ENCODE measurements at regions not wholly inside any gene's neighbourhood (a gene's known extent, or its start where the extent isn't known, plus 50 kb on each side); places are given as distances from the start of the nearest gene placed in this dataset.

DNA sequence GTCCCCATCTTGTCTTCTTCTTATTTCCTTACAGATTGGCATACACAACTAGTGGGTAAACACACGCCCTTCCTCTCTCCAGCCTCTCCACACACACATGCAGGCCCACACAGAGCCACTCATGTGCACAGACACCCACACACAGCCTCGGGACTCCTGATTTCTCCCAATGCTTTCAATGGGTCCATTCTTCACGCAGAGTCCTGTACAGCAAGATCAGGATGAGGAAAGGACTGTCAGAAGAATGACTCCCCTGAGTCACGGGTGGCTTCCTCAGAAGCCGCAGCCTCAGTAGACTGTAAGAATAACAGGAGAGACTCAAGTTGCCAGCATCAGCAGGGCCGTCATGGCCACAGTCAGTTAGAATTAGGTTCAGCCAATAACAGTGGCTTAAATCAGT, 109.1 kb upstream of the GLI2 start:
- TF ChIP-seq, protein P1, sequence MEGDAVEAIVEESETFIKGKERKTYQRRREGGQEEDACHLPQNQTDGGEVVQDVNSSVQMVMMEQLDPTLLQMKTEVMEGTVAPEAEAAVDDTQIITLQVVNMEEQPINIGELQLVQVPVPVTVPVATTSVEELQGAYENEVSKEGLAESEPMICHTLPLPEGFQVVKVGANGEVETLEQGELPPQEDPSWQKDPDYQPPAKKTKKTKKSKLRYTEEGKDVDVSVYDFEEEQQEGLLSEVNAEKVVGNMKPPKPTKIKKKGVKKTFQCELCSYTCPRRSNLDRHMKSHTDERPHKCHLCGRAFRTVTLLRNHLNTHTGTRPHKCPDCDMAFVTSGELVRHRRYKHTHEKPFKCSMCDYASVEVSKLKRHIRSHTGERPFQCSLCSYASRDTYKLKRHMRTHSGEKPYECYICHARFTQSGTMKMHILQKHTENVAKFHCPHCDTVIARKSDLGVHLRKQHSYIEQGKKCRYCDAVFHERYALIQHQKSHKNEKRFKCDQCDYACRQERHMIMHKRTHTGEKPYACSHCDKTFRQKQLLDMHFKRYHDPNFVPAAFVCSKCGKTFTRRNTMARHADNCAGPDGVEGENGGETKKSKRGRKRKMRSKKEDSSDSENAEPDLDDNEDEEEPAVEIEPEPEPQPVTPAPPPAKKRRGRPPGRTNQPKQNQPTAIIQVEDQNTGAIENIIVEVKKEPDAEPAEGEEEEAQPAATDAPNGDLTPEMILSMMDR (IDR thresholded peaks at IDR 0.05) = no peak
- TF ChIP-seq POLR2A (IDR thresholded peaks at IDR 0.05) (no peak), EP300 (IDR thresholded peaks at IDR 0.05) (no peak)
